HL-60 (cell line): ENCODE measurements at regions not wholly inside any gene's neighbourhood (a gene's known extent, or its start where the extent isn't known, plus 50 kb on each side); places are given as distances from the start of the nearest gene placed in this dataset.

ENCODE experiments used
- DNase-seq, 2 experiments: peaks; one replicate each; pipeline ENCODE4 v3.0.0-alpha.2; 2010 to 2020; ENCODE audit warnings: low read depth in 1 of 2, low spot score in 1 of 2
- H3K27ac ChIP-seq: fragments of 250-450 bp; sonication (Bioruptor Pico); replicated peaks from 2 replicates; pipeline ENCODE4 v1.5.1; 2020; ENCODE audit warnings: mild to moderate bottlenecking, moderate library complexity
- H3K27me3 ChIP-seq: fragments of 250-450 bp; sonication (Bioruptor Pico); 2 replicates; pipeline ENCODE4 v1.5.1; 2021; ENCODE audit warnings: mild to moderate bottlenecking, moderate library complexity; ENCODE audit not compliant: insufficient read depth, poor library complexity, severe bottlenecking
- H3K4me3 ChIP-seq: replicated peaks from 2 replicates; pipeline ENCODE4 v1.5.1; 2011; ENCODE audit warnings: mild to moderate bottlenecking, control low read depth, low read length; ENCODE audit not compliant: insufficient read depth
- CTCF ChIP-seq: IDR thresholded peaks from one replicate; pipeline ENCODE4 v1.5.1; 2011; ENCODE audit warnings: low read length, control low read depth, inconsistent platforms; ENCODE audit not compliant: insufficient read depth
- GABPA ChIP-seq: IDR thresholded peaks from 2 replicates; pipeline ENCODE4 v1.6.1; 2012; ENCODE audit warnings: low read depth
- POLR2AphosphoS5 ChIP-seq: IDR thresholded peaks from 2 replicates; pipeline ENCODE4 v1.6.1; 2012; ENCODE audit warnings: low read depth
- REST ChIP-seq: IDR thresholded peaks from 2 replicates; pipeline ENCODE4 v1.6.1; 2012; ENCODE audit warnings: low read depth; ENCODE audit not compliant: insufficient replicate concordance
- SPI1 ChIP-seq: IDR thresholded peaks from 2 replicates; pipeline ENCODE4 v1.6.1; 2012; ENCODE audit warnings: low read depth, mild to moderate bottlenecking, borderline replicate concordance

GRCh38 chr12:5096241-5096924 lies 52.7 kb downstream of the KCNA5 start:
- no peak for TF ChIP-seq REST
- no peak for TF ChIP-seq POLR2AphosphoS5
- no peak for TF ChIP-seq GABPA
- no peak for TF ChIP-seq CTCF
- no peak for TF ChIP-seq SPI1
- Histone ChIP-seq H3K27me3 (no peaks in the 10 kb centered on the region), H3K27ac (no peak overlapping the region), H3K4me3 (no peak overlapping the region)
- DNase-seq, result no peak

- Histone ChIP-seq H3K27me3 (no peaks in the 10 kb centered on the region), H3K4me3 (no peak overlapping the region), H3K27ac (no peak overlapping the region)
- no peak for TF ChIP-seq REST
- no peak for TF ChIP-seq GABPA
- TF ChIP-seq POLR2AphosphoS5, result no peak
- no peak for TF ChIP-seq CTCF
- no peak for TF ChIP-seq SPI1
- DNase-seq, result no peak
Observed at GRCh38 chr12:5097786-5098185, 54.1 kb downstream of the KCNA5 start.

GRCh38 chr12:5099136-5099535 lies 55.5 kb downstream of the KCNA5 start:
- H3K4me3 ChIP-seq, result no peak overlapping the region
- no peaks in the 10 kb centered on the region for H3K27me3 ChIP-seq
- DNase-seq, result no peak
- no peak overlapping the region for H3K27ac ChIP-seq
- TF ChIP-seq REST (no peak), SPI1 (no peak), POLR2AphosphoS5 (no peak), CTCF (no peak), GABPA (no peak)
